ENCODE measurements at regions not wholly inside any gene's neighbourhood (a gene's known extent, or its start where the extent isn't known, plus 50 kb on each side); places are given as distances from the start of the nearest gene placed in this dataset.

DNA sequence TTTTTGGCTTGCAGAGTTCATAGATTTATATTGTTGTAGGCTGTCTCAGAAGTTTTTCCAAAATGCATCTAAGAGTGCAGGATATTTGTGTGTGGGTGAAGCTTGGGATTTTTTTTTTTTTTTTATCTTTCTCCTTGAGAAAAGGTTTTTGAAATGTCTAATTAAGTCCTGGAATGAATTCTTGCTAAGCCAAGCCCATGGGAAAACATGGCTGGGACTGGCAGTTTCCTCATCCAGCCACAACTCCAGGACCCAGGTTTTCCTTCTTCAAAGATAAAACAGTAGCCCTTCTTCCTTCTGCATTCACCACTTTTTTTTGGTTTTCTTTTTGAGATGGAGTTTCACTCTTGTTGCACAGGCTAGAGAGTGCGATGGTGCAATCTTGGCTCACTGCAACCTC is 242.5 kb upstream of the JAG1 start:
- TF ChIP-seq POLR2A (IDR thresholded peaks at IDR 0.05; ENCODE audit: low read depth) (no peak), EP300 (IDR thresholded peaks at IDR 0.05) (no peak), POLR2AphosphoS5 (IDR thresholded peaks at IDR 0.05) (no peak)
- TF ChIP-seq, protein P1, sequence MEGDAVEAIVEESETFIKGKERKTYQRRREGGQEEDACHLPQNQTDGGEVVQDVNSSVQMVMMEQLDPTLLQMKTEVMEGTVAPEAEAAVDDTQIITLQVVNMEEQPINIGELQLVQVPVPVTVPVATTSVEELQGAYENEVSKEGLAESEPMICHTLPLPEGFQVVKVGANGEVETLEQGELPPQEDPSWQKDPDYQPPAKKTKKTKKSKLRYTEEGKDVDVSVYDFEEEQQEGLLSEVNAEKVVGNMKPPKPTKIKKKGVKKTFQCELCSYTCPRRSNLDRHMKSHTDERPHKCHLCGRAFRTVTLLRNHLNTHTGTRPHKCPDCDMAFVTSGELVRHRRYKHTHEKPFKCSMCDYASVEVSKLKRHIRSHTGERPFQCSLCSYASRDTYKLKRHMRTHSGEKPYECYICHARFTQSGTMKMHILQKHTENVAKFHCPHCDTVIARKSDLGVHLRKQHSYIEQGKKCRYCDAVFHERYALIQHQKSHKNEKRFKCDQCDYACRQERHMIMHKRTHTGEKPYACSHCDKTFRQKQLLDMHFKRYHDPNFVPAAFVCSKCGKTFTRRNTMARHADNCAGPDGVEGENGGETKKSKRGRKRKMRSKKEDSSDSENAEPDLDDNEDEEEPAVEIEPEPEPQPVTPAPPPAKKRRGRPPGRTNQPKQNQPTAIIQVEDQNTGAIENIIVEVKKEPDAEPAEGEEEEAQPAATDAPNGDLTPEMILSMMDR (IDR thresholded peaks at IDR 0.05) = no peak
- DNase-seq (ENCODE audit: extremely low spot score) = no peak
- Histone ChIP-seq H3K4me3 (no peak overlapping the region), H3K36me3 (no peaks in the 10 kb centered on the region), H3K27ac (replicated peaks in 1 of 4) (no peak overlapping the region), H3K9me3 (peaks cover 0 to 6% (median 2%) of the 10 kb centered on the region in 4 donors), H3K4me1 (peaks cover 0 to 4% (median 0%) of the 10 kb centered on the region in 4 donors), H3K27me3 (no peaks in the 10 kb centered on the region)
- WGBS = 95% methylated on average over 1 of the region's 1 CpG
- intact Hi-C loops (cut with DNase I) = no loop called here

DNA sequence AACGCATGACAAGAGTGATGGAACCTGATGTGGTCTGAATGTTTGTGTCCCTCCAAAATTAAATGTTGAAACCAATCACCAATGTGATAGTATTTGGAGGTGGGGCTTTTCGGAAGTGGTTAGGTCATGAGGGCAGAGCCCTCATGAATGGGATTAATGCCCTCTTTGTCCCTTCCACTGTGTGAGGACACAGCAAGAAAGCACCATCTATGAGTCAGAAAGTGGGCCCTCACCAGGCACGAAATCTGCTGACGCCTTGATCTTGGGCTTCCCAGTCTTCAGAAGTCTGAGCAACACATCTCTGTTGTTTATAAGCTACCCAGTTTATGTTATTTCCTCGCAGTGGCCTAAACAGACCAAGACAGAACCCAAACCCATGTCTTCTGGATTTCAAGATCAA is 244.0 kb upstream of the JAG1 start:
- no peaks in the 10 kb centered on the region for H3K27me3 ChIP-seq
- DNase-seq (ENCODE audit: extremely low spot score) = no peak
- no peaks in the 10 kb centered on the region for H3K36me3 ChIP-seq
- H3K27ac ChIP-seq (replicated peaks in 1 of 4) = no peak overlapping the region
- H3K4me1 ChIP-seq = no peaks in the 10 kb centered on the region
- H3K4me3 ChIP-seq = no peak overlapping the region
- H3K9me3 ChIP-seq = peaks cover 0 to 5% (median 1%) of the 10 kb centered on the region in 4 donors
- intact Hi-C loops (cut with DNase I) = no loop called here
- no peak for TF ChIP-seq POLR2AphosphoS5 (IDR thresholded peaks at IDR 0.05)
- TF ChIP-seq, protein P1 (IDR thresholded peaks at IDR 0.05) = no peak
- TF ChIP-seq POLR2A (IDR thresholded peaks at IDR 0.05; ENCODE audit: low read depth) = no peak
- no peak for TF ChIP-seq EP300 (IDR thresholded peaks at IDR 0.05)
- WGBS = 92% methylated on average over 5 of the region's 5 CpGs

DNA sequence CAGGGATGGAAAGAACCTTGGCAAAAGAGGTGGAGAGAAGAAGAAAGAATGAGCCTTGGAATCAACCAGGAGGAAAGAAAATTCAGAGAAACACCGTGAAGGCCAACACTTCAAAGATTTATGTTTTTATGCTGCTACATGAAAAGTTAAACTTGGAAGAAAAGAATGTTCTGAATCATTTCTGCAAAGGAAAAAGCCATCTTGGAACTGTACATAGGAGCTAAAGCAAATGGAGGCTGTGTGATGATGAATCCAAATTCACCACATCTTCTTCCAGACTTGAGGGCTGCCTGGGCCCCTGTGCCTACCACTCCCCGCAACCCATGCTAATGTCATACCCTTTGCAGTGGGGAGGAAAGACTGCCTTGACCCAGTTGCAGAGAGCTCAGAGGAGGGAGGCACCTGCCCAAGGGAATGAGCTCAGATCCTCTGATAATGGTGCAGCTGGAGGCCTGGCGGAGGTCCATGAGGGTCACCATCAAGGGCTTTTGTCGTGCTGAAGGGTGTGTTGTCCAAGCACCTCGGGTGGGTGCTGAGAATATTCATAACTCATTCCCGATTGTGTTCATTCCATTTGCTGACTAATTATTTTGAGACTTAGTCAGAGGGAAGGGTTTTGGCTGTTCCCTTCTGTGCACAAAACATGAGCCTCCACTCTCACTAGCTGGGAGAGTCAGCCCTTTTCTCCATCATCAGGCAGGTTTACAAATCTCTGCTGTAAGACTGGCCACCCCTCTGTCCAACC is 245.8 kb upstream of the JAG1 start:
- 57% methylated on average over 6 of the region's 6 CpGs for WGBS
- H3K27ac ChIP-seq (replicated peaks in 1 of 4) = no peak overlapping the region
- intact Hi-C loops (cut with DNase I) = no loop called here
- H3K9me3 ChIP-seq = no peaks in the 10 kb centered on the region
- no peaks in the 10 kb centered on the region for H3K27me3 ChIP-seq
- no peak for DNase-seq (ENCODE audit: extremely low spot score)
- no peaks in the 10 kb centered on the region for H3K4me1 ChIP-seq
- H3K4me3 ChIP-seq = no peak overlapping the region
- H3K36me3 ChIP-seq = no peaks in the 10 kb centered on the region
- TF ChIP-seq POLR2AphosphoS5 (IDR thresholded peaks at IDR 0.05) (peak in 1 of 2 donors; percentile 4), POLR2A (IDR thresholded peaks at IDR 0.05; ENCODE audit: low read depth) (no peak), EP300 (IDR thresholded peaks at IDR 0.05) (no peak)
- TF ChIP-seq, protein P1 (IDR thresholded peaks at IDR 0.05) = no peak

DNA sequence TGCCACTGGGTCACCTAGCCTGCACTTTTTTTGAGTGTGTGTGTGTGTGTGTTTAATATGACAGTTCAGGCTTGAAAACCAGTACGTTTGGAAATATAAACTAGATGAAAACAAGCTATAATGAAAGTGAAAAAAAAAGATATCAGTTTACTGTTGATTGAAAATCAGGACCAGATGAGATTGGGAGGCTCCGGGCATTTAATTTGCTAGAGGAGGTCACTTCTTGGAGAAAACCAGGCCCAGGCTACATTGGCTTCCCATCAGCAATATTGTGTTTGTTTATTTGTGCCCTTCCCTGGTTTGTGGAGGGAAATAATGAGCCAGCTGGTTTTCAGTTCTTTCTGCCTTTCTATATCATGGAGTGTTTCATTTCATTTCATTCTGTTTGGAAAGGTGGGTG is 246.6 kb upstream of the JAG1 start:
- Histone ChIP-seq H3K4me1 (no peaks in the 10 kb centered on the region), H3K4me3 (no peak overlapping the region), H3K9me3 (no peaks in the 10 kb centered on the region), H3K27ac (replicated peaks in 1 of 4) (no peak overlapping the region), H3K36me3 (no peaks in the 10 kb centered on the region), H3K27me3 (no peaks in the 10 kb centered on the region)
- intact Hi-C loops (cut with DNase I) = no loop called here
- TF ChIP-seq POLR2A (IDR thresholded peaks at IDR 0.05; ENCODE audit: low read depth) = no peak
- no peak for TF ChIP-seq POLR2AphosphoS5 (IDR thresholded peaks at IDR 0.05)
- no peak for TF ChIP-seq EP300 (IDR thresholded peaks at IDR 0.05)
- TF ChIP-seq, protein P1 (IDR thresholded peaks at IDR 0.05) = no peak
- no peak for DNase-seq (ENCODE audit: extremely low spot score)
- 63% methylated on average over 2 of the region's 2 CpGs for WGBS
